A549 (cell line): ENCODE measurements at regions not wholly inside any gene's neighbourhood (a gene's known extent, or its start where the extent isn't known, plus 50 kb on each side); places are given as distances from the start of the nearest gene placed in this dataset.

Experiments
- ATAC-seq, 2 experiments: fragments of 200-7000 bp in 1 of 2; fragments of >200 bp in 1 of 2; cut with Nextera tagmentation in 1 of 2; cut with Tn5 transposase in 1 of 2; 3 replicates each; pipeline versions ENCODE4 v1.8.0 to v1.9.1; 2018 to 2020; ENCODE audit warnings: mild to moderate bottlenecking in 1 of 2, moderate library complexity in 1 of 2
- CTCF ChIA-PET: fragments of 300-600 bp; sonication (Branson Sonifier 250); formaldehyde crosslinking; extraction: SDS; loops from one replicate; lab custom pipeline; 2021; ENCODE audit warnings: antibody characterized with exemption, inconsistent platforms; lab: Yijun Ruan, JAX
- POLR2A ChIA-PET: fragments of 350-600 bp; formaldehyde crosslinking; extraction: SDS; loops from one replicate; lab custom pipeline; 2021; ENCODE audit warnings: antibody characterized with exemption, inconsistent platforms; lab: Yijun Ruan, JAX
- DNase-seq, 2 experiments: peaks; one replicate each; pipeline versions ENCODE4 v3.0.0 to v3.0.0-alpha.2; 2011 to 2016; ENCODE audit warnings: low read depth in 1 of 2, low spot score in 1 of 2
- FAIRE-seq: peaks from 2 replicates; lab custom pipeline; 2011; peaks lifted over from hg19 to GRCh38; lab: Jason Lieb, UNC
- H3K27ac ChIP-seq, 2 experiments: fragments of >200 bp; sonication (Bioruptor Twin); formaldehyde crosslinking; 3 replicates each; pipeline ENCODE4 v1.5.1; 2016 to 2017
- H3K4me1 ChIP-seq: fragments of >200 bp; sonication (Bioruptor Twin); formaldehyde crosslinking; 3 replicates; pipeline ENCODE4 v1.6.1; 2016
- H3K4me2 ChIP-seq: fragments of >200 bp; sonication (Bioruptor Twin); formaldehyde crosslinking; 3 replicates; pipeline ENCODE4 v1.6.1; 2016
- H3K4me3 ChIP-seq: fragments of >200 bp; sonication (Bioruptor Twin); formaldehyde crosslinking; 3 replicates; pipeline ENCODE4 v1.5.1; 2016
- H3K9me3 ChIP-seq: fragments of >200 bp; sonication (Bioruptor Twin); formaldehyde crosslinking; 3 replicates; pipeline ENCODE4 v1.6.1; 2016
- BHLHE40 ChIP-seq: IDR thresholded peaks from 2 replicates; pipeline ENCODE4 v1.6.1; 2012; ENCODE audit warnings: low read depth, low read length, inconsistent platforms
- CBX2 ChIP-seq: fragments of 200-600 bp; sonication (generic); IDR thresholded peaks from 2 replicates; pipeline ENCODE4 v1.6.1; 2016; ENCODE audit warnings: low read depth, mild to moderate bottlenecking, borderline replicate concordance
- CBX8 ChIP-seq: fragments of 200-600 bp; sonication (generic); IDR thresholded peaks from 2 replicates; pipeline ENCODE4 v1.6.1; 2016
- CHD4 ChIP-seq: fragments of 200-600 bp; sonication (generic); IDR thresholded peaks from 2 replicates; pipeline ENCODE4 v1.6.1; 2016; ENCODE audit warnings: antibody characterized with exemption, mild to moderate bottlenecking, borderline replicate concordance
- CTCF ChIP-seq: fragments of >200 bp; sonication (Bioruptor Twin); formaldehyde crosslinking; IDR thresholded peaks from 3 replicates; pipeline ENCODE4 v1.5.1; 2016
- EP300 ChIP-seq, 2 experiments: fragments of >200 bp; sonication (Bioruptor Twin); formaldehyde crosslinking; IDR thresholded peaks; 2 replicates in 1 of 2; 3 replicates in 1 of 2; pipeline ENCODE4 v1.6.1; 2016 to 2017
- FOSB ChIP-seq: fragments of 250-450 bp; sonication (Bioruptor Pico); IDR thresholded peaks from 2 replicates; pipeline ENCODE4 v1.5.0; 2020; ENCODE audit warnings: mild to moderate bottlenecking, moderate library complexity
- GATA3 ChIP-seq: IDR thresholded peaks from 2 replicates; pipeline ENCODE4 v1.6.1; 2012; ENCODE audit warnings: borderline replicate concordance
- HES2 ChIP-seq: fragments of >200 bp; sonication (Bioruptor Twin); formaldehyde crosslinking; IDR thresholded peaks from 2 replicates; pipeline ENCODE4 v1.6.1; 2016
- HMGXB4 ChIP-seq: fragments of 250-450 bp; sonication (Bioruptor Pico); IDR thresholded peaks from 2 replicates; pipeline ENCODE4 v1.5.0; 2021; ENCODE audit warnings: mild to moderate bottlenecking, moderate library complexity, borderline replicate concordance
- JUNB ChIP-seq: fragments of >200 bp; sonication (Bioruptor Twin); formaldehyde crosslinking; IDR thresholded peaks from 2 replicates; pipeline ENCODE4 v1.6.1; 2016
- NPAS2 ChIP-seq: fragments of 250-450 bp; sonication (Bioruptor Pico); IDR thresholded peaks from 2 replicates; pipeline ENCODE4 v1.8.0; 2022; ENCODE audit warnings: mild to moderate bottlenecking, moderate library complexity, borderline replicate concordance
- POLR2A ChIP-seq: IDR thresholded peaks from 2 replicates; pipeline ENCODE4 v1.6.1; 2012; ENCODE audit warnings: mild to moderate bottlenecking, low read length
- POLR2AphosphoS2 ChIP-seq: conservative IDR thresholded peaks from 2 replicates; pipeline ENCODE4 v1.6.1; 2012; ENCODE audit warnings: low read length, improper control_type of control experiment, inconsistent platforms
- RARB ChIP-seq: fragments of 250-450 bp; sonication (Bioruptor Pico); IDR thresholded peaks from 2 replicates; pipeline ENCODE4 v1.8.0; 2021; ENCODE audit warnings: mild to moderate bottlenecking, moderate library complexity
- RCOR1 ChIP-seq: fragments of 150-350 bp; IDR thresholded peaks from 2 replicates; pipeline ENCODE4 v1.6.1; 2014; ENCODE audit warnings: antibody characterized with exemption, low read length, low read depth
- REST ChIP-seq: fragments of 200-600 bp; sonication (generic); IDR thresholded peaks from 2 replicates; pipeline ENCODE4 v1.6.1; 2016; ENCODE audit warnings: antibody characterized with exemption, mild to moderate bottlenecking, moderate library complexity
- RFX5 ChIP-seq: fragments of 450-650 bp; IDR thresholded peaks from 2 replicates; pipeline ENCODE4 v1.7.1; 2014; ENCODE audit warnings: antibody characterized with exemption, mild to moderate bottlenecking, moderate library complexity
- SREBF2 ChIP-seq: fragments of 450-650 bp; IDR thresholded peaks from 2 replicates; pipeline ENCODE4 v1.6.1; 2014; ENCODE audit warnings: mild to moderate bottlenecking, moderate library complexity
- TFCP2L1 ChIP-seq: fragments of 250-450 bp; sonication (Bioruptor Pico); IDR thresholded peaks from 2 replicates; pipeline ENCODE4 v1.5.0; 2021; ENCODE audit warnings: mild to moderate bottlenecking
- ZC3H11A ChIP-seq: fragments of 450-650 bp; IDR thresholded peaks from 2 replicates; pipeline ENCODE4 v1.6.1; 2014; ENCODE audit warnings: antibody characterized with exemption, mild to moderate bottlenecking
- whole genome bisulfite sequencing: methylation state at CpG from one replicate; pipeline ENCODE4 v1.1.6; 2017; ENCODE audit errors: missing lambda C conversion rate; 5-methylcytosine and 5-hydroxymethylcytosine counted together
- TF ChIP-seq, protein P1 (sequence below): fragments of 150-350 bp; IDR thresholded peaks from 2 replicates; pipeline ENCODE4 v1.6.1; 2014; ENCODE audit warnings: low read depth, mild to moderate bottlenecking, low read length
- TF ChIP-seq, protein P2 (sequence below): fragments of 450-650 bp; IDR thresholded peaks from 2 replicates; pipeline ENCODE4 v1.6.1; 2014; ENCODE audit warnings: antibody characterized with exemption
- TF ChIP-seq, protein P3 (sequence below): fragments of >200 bp; sonication (Bioruptor Twin); formaldehyde crosslinking; IDR thresholded peaks from 3 replicates; pipeline ENCODE4 v1.6.1; 2016

DNA sequence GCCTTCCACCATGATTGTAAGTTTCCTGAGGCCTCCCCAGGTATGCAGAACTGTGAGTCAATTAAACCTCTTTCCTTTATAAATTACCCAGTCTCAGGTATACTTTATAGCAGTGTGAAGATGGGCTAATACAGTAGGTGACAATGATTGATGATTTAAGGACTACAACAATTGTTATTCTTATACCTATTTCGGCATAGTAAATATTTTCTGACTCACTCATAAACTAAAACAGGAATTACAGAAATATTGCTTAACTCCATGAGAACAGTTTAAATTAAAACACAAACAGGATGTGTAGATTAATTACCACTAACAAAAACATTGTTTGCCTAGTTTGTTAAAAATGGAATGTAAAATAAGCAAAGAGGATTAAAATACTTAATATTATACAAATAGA is 839.9 kb downstream of the LTN1 start:
- TF ChIP-seq CTCF (no peak), FOSB (CRISPR knock-in tag) (no peak), BHLHE40 (no peak), ZC3H11A (no peak), EP300 (IDR thresholded peaks at IDR 0.05) (no peak), JUNB (no peak), POLR2A (no peak), REST (no peak), NPAS2 (CRISPR knock-in tag) (no peak), CBX8 (no peak), GATA3 (no peak), SREBF2 (no peak), HES2 (no peak), CBX2 (no peak), RARB (CRISPR knock-in tag) (no peak)
- TF ChIP-seq, protein P1, sequence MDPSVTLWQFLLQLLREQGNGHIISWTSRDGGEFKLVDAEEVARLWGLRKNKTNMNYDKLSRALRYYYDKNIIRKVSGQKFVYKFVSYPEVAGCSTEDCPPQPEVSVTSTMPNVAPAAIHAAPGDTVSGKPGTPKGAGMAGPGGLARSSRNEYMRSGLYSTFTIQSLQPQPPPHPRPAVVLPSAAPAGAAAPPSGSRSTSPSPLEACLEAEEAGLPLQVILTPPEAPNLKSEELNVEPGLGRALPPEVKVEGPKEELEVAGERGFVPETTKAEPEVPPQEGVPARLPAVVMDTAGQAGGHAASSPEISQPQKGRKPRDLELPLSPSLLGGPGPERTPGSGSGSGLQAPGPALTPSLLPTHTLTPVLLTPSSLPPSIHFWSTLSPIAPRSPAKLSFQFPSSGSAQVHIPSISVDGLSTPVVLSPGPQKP: no peak
- TF ChIP-seq, protein P2, sequence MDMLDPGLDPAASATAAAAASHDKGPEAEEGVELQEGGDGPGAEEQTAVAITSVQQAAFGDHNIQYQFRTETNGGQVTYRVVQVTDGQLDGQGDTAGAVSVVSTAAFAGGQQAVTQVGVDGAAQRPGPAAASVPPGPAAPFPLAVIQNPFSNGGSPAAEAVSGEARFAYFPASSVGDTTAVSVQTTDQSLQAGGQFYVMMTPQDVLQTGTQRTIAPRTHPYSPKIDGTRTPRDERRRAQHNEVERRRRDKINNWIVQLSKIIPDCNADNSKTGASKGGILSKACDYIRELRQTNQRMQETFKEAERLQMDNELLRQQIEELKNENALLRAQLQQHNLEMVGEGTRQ: no peak
- Histone ChIP-seq H3K4me1 (no peaks in the 10 kb centered on the region), H3K9me3 (no peaks in the 10 kb centered on the region), H3K27ac (no peak overlapping the region), H3K4me3 (no peak overlapping the region), H3K4me2 (no peak overlapping the region)
- ATAC-seq: no peak
- FAIRE-seq: no peak
- CTCF ChIA-PET: no interaction called here
- DNase-seq: no peak
- WGBS: 17% methylated on average over 1 of the region's 1 CpG
- POLR2A ChIA-PET: no interaction called here

DNA sequence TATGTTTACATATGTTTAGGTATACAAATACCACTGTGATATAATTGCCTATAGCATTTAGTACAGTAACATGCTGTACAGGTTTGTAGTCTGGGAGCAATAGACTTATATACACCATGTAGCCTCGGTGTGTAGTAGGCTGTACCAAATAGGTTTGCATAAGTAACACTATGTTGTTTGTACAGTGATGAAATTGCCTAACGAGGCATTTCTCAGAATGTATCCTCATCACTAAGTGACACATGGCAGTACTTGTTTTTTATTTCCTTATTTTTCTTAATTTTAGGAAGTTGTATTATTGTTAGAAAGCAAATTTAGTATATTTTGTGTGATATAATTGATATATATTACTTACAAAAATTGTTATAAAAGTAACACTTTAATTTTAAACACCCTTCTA is 840.9 kb downstream of the LTN1 start:
- Histone ChIP-seq H3K27ac (no peak overlapping the region), H3K4me2 (no peak overlapping the region), H3K9me3 (no peaks in the 10 kb centered on the region), H3K4me3 (no peak overlapping the region), H3K4me1 (no peaks in the 10 kb centered on the region)
- ChIA-PET POLR2A (no interaction called here), CTCF (no interaction called here)
- ATAC-seq: no peak
- 0% methylated on average over 2 of the region's 2 CpGs for WGBS
- no peak for FAIRE-seq
- TF ChIP-seq HMGXB4 (CRISPR knock-in tag): no peak
- no peak for TF ChIP-seq POLR2AphosphoS2
- no peak for TF ChIP-seq CHD4
- no peak for TF ChIP-seq RCOR1
- TF ChIP-seq, protein P1: no peak
- no peak for TF ChIP-seq RFX5
- TF ChIP-seq CBX8: no peak
- TF ChIP-seq TFCP2L1 (CRISPR knock-in tag): no peak
- TF ChIP-seq, protein P3, sequence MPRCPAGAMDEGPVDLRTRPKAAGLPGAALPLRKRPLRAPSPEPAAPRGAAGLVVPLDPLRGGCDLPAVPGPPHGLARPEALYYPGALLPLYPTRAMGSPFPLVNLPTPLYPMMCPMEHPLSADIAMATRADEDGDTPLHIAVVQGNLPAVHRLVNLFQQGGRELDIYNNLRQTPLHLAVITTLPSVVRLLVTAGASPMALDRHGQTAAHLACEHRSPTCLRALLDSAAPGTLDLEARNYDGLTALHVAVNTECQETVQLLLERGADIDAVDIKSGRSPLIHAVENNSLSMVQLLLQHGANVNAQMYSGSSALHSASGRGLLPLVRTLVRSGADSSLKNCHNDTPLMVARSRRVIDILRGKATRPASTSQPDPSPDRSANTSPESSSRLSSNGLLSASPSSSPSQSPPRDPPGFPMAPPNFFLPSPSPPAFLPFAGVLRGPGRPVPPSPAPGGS: no peak
- no peak for DNase-seq
